Endothelial cell of umbilical vein (primary cell): ENCODE measurements at regions not wholly inside any gene's neighbourhood (a gene's known extent, or its start where the extent isn't known, plus 50 kb on each side); places are given as distances from the start of the nearest gene placed in this dataset.

Experiments used
- BruUV-seq: library from RNA; stranded (reverse); fragments of 400-500 nt; replicated peaks from 2 replicates; lab custom pipeline; 2021; lab: Mats Ljungman, UMichigan
- CTCF ChIA-PET: fragments of 300-600, 350-600 bp; sonication (Branson Sonifier 250); formaldehyde crosslinking; loops from one replicate; lab custom pipeline; 2021; ENCODE audit warnings: antibody characterized with exemption, inconsistent platforms; lab: Charles Lee
- POLR2A ChIA-PET: fragments of 300-600, 350-600 bp; sonication (Branson Sonifier 250); formaldehyde crosslinking; loops from one replicate; lab custom pipeline; 2021; ENCODE audit warnings: antibody characterized with exemption, inconsistent platforms; lab: Charles Lee
- DNase-seq: peaks from one replicate; pipeline ENCODE4 v3.0.0-alpha.2; 2011; ENCODE audit warnings: low read depth, low spot score
- FAIRE-seq: peaks from 2 replicates; lab custom pipeline; 2011; peaks lifted over from hg19 to GRCh38; lab: Jason Lieb, UNC
- H2AFZ ChIP-seq: 2 replicates; pipeline ENCODE4 v1.6.0; 2012; ENCODE audit warnings: low read depth, low read length, control low read depth, inconsistent platforms
- H3K27ac ChIP-seq: 2 replicates; pipeline ENCODE4 v1.5.1; 2011; ENCODE audit warnings: low read depth, mild to moderate bottlenecking, control low read depth, low read length, moderate library complexity; ENCODE audit not compliant: insufficient read depth
- H3K27me3 ChIP-seq, 2 experiments: 2 replicates each; pipeline versions ENCODE4 v1.6.0 to v1.6.1; 2011; ENCODE audit warnings: low read length in 2 of 2, mixed read lengths in 1 of 2; ENCODE audit not compliant: control insufficient read depth in 2 of 2, insufficient read depth in 2 of 2
- H3K36me3 ChIP-seq, 2 experiments: 2 replicates in 1 of 2; 3 replicates in 1 of 2; pipeline ENCODE4 v1.5.1; 2011; ENCODE audit warnings: low read length in 2 of 2, mild to moderate bottlenecking in 1 of 2, moderate library complexity in 1 of 2; ENCODE audit not compliant: control insufficient read depth in 2 of 2, insufficient read depth in 2 of 2; ENCODE audit errors: extremely low read depth in 1 of 2
- H3K4me1 ChIP-seq: 3 replicates; pipeline ENCODE4 v1.5.1; 2011; ENCODE audit warnings: mild to moderate bottlenecking, low read length; ENCODE audit not compliant: control insufficient read depth, insufficient read depth; ENCODE audit errors: extremely low read depth
- H3K4me2 ChIP-seq: 2 replicates; pipeline ENCODE4 v1.6.1; 2011; ENCODE audit warnings: low read length, control low read depth, mixed read lengths; ENCODE audit not compliant: insufficient read depth
- H3K4me3 ChIP-seq, 3 experiments: fragments of 200-600 bp in 1 of 3; sonication (generic), shearing (Covaris generic) in 1 of 3; replicated peaks in 1 of 3; 2 replicates each; pipeline ENCODE4 v1.5.1; 2011 to 2016; ENCODE audit warnings: control low read depth in 3 of 3, low read length in 3 of 3, mild to moderate bottlenecking in 2 of 3, inconsistent platforms in 1 of 3, low read depth in 1 of 3, moderate library complexity in 1 of 3; ENCODE audit not compliant: insufficient read depth in 1 of 3
- H3K79me2 ChIP-seq: 2 replicates; pipeline ENCODE4 v1.6.0; 2012; ENCODE audit warnings: low read length, inconsistent platforms; ENCODE audit not compliant: control insufficient read depth, insufficient read depth
- H3K9ac ChIP-seq: replicated peaks from 2 replicates; pipeline ENCODE3; 2011; ENCODE audit warnings: low read length, control low read depth; ENCODE audit not compliant: insufficient read depth; ENCODE audit errors: extremely low read depth
- H3K9me1 ChIP-seq: replicated peaks from 3 replicates; pipeline ENCODE4 v1.6.0; 2011; ENCODE audit warnings: mild to moderate bottlenecking, low read length; ENCODE audit not compliant: control insufficient read depth, insufficient read depth; ENCODE audit errors: extremely low read depth
- H3K9me3 ChIP-seq: replicated peaks from 2 replicates; pipeline ENCODE4 v1.5.1; 2012; ENCODE audit warnings: low read length, inconsistent platforms; ENCODE audit not compliant: control insufficient read depth, insufficient read depth
- H4K20me1 ChIP-seq: replicated peaks from 2 replicates; pipeline ENCODE3; 2011; ENCODE audit warnings: mild to moderate bottlenecking, low read length; ENCODE audit not compliant: control insufficient read depth, insufficient read depth; ENCODE audit errors: extremely low read depth
- EZH2 ChIP-seq: IDR thresholded peaks from 2 replicates; pipeline ENCODE4 v1.6.1; 2012; ENCODE audit warnings: borderline replicate concordance, low read depth, mild to moderate bottlenecking, moderate library complexity, low read length, inconsistent platforms; ENCODE audit not compliant: severe bottlenecking
- GATA2 ChIP-seq: IDR thresholded peaks from 2 replicates; pipeline ENCODE4 v1.7.0; 2011; ENCODE audit warnings: low read depth, mild to moderate bottlenecking, moderate library complexity, mixed read lengths, low read length; ENCODE audit not compliant: insufficient read length, insufficient read depth
- JUN ChIP-seq: IDR thresholded peaks from 2 replicates; pipeline ENCODE4 v1.6.1; 2011; ENCODE audit warnings: borderline replicate concordance, low read depth; ENCODE audit not compliant: insufficient read length, insufficient read depth
- POLR2AphosphoS5 ChIP-seq: IDR thresholded peaks from 2 replicates; pipeline ENCODE4 v1.6.1; 2012; ENCODE audit warnings: low read depth, mild to moderate bottlenecking, control low read depth, low read length, moderate library complexity; ENCODE audit not compliant: insufficient read depth
- dilution Hi-C: fragments of 300-500 bp; cut with MboI; formaldehyde crosslinking; loops from one replicate; pipeline ENCODE4 v1.15.0; 2019; ENCODE audit warnings: low sequenced_read_pairs; ENCODE audit not compliant: extremely low pct_ligation_motif_present
- intact Hi-C: fragments of 100-400 bp; cut with micrococcal nuclease; formaldehyde crosslinking; loops from one replicate; pipeline ENCODE4 v1.10.0; 2022
- TF ChIP-seq, protein P1 (sequence below), 2 donors: IDR thresholded peaks; 1 replicate in 1 of 2; 2 replicates in 1 of 2; pipeline ENCODE4 v1.5.1; 2011; ENCODE audit warnings: low read length in 2 of 2, mild to moderate bottlenecking in 2 of 2, moderate library complexity in 2 of 2, control low read depth in 1 of 2, inconsistent platforms in 1 of 2, low read depth in 1 of 2; ENCODE audit not compliant: insufficient read depth in 1 of 2; ENCODE audit errors: extremely low read depth in 1 of 2
- TF ChIP-seq, protein P2 (sequence below): IDR thresholded peaks from 2 replicates; pipeline ENCODE4 v1.6.1; 2011; ENCODE audit not compliant: insufficient read depth, insufficient read length

DNA sequence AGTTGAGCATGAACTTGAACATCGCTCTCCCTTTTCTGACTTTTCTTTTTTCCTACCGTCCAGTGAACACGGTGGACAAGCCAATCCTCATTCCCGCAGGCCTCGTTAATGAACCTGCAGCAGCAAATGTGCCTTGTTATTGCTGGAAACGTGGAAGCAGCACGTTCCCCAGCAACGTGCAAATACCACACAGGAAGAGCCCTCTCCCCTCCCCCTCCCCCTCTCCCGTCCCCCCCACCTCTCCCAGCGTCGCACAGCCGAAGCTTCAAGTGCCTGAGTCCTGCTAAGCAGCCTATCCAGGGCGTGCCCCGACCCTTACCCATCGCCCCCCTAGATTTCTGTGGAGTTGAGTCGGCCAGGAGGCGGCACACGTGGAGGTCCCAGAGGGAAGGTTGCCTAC, 219.9 kb downstream of the BCOR start:
- no peaks in the 10 kb centered on the region for H3K4me1 ChIP-seq
- dilution Hi-C loops (no loop called here), intact Hi-C loops (no loop called here)
- no peaks in the 10 kb centered on the region for H4K20me1 ChIP-seq
- ChIA-PET CTCF (no interaction called here), POLR2A (no interaction called here)
- no peaks in the 10 kb centered on the region for H3K9me3 ChIP-seq
- no peak overlapping the region for H2AFZ ChIP-seq
- FAIRE-seq (no peak), DNase-seq (no peak)
- H3K9ac ChIP-seq: no peak overlapping the region
- H3K36me3 ChIP-seq: no peaks in the 10 kb centered on the region
- no peak overlapping the region for H3K4me3 ChIP-seq
- H3K27me3 ChIP-seq: no peaks in the 10 kb centered on the region
- TF ChIP-seq POLR2AphosphoS5 (no peak), GATA2 (no peak), EZH2 (no peak), JUN (no peak)
- TF ChIP-seq, protein P1, sequence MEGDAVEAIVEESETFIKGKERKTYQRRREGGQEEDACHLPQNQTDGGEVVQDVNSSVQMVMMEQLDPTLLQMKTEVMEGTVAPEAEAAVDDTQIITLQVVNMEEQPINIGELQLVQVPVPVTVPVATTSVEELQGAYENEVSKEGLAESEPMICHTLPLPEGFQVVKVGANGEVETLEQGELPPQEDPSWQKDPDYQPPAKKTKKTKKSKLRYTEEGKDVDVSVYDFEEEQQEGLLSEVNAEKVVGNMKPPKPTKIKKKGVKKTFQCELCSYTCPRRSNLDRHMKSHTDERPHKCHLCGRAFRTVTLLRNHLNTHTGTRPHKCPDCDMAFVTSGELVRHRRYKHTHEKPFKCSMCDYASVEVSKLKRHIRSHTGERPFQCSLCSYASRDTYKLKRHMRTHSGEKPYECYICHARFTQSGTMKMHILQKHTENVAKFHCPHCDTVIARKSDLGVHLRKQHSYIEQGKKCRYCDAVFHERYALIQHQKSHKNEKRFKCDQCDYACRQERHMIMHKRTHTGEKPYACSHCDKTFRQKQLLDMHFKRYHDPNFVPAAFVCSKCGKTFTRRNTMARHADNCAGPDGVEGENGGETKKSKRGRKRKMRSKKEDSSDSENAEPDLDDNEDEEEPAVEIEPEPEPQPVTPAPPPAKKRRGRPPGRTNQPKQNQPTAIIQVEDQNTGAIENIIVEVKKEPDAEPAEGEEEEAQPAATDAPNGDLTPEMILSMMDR (IDR thresholded peaks at IDR 0.05; ENCODE audit: extremely low read depth in 1 of 2, insufficient read depth in 1 of 2, low read depth in 1 of 2, low read length in 2 of 2): no peak
- TF ChIP-seq, protein P2, sequence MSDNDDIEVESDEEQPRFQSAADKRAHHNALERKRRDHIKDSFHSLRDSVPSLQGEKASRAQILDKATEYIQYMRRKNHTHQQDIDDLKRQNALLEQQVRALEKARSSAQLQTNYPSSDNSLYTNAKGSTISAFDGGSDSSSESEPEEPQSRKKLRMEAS: no peak
- no peak overlapping the region for H3K27ac ChIP-seq
- no peaks in the 10 kb centered on the region for H3K9me1 ChIP-seq
- H3K4me2 ChIP-seq: no peak overlapping the region
- H3K79me2 ChIP-seq: no peaks in the 10 kb centered on the region
- no TSS peak for BruUV-seq
